ENCODE measurements at regions not wholly inside any gene's neighbourhood (a gene's known extent, or its start where the extent isn't known, plus 50 kb on each side); places are given as distances from the start of the nearest gene placed in this dataset.
A peak's percentile ranks its signal among the peaks of the same experiment; 100 is the strongest.

DNA sequence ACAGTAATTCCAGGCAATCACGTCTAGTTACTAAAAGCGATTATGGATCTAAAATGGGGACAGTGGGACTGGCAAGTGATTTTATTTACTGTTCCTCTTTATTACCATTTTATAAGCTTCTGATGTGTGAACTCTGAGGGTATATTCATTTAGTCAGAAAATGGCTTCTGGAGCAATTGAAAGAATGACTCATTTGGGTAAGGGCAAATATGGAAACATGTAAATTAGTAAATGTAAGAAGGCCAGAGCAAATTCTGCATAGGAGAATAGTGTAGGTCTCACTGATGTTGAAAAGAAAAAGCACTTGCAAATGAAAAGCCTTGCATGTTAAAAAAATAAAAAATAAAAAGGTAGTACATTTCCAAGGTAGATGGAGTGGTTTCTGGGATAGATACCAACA lies 262.2 kb downstream of the KLF5 start:
- ChIA-PET POLR2A (ENCODE audit: unreplicated experiment) (no interaction called here), CTCF (no interaction called here)
- no peaks in the 10 kb centered on the region for H4K20me1 ChIP-seq (ENCODE audit: low read length)
- no peaks in the 10 kb centered on the region for H3K36me3 ChIP-seq (ENCODE audit: low read depth, low read length)
- intact Hi-C loops (cut with micrococcal nuclease): no loop called here
- H3K9me2 ChIP-seq (replicated peaks; ENCODE audit: low read length): no peaks in the 10 kb centered on the region
- H3F3A ChIP-seq (ENCODE audit: low read length, unreplicated experiment): no peaks in the 10 kb centered on the region
- TF ChIP-seq EZH2phosphoT487 (IDR thresholded peaks at IDR 0.05; ENCODE audit: borderline replicate concordance, low read length): no peak
- TF ChIP-seq, protein P1, sequence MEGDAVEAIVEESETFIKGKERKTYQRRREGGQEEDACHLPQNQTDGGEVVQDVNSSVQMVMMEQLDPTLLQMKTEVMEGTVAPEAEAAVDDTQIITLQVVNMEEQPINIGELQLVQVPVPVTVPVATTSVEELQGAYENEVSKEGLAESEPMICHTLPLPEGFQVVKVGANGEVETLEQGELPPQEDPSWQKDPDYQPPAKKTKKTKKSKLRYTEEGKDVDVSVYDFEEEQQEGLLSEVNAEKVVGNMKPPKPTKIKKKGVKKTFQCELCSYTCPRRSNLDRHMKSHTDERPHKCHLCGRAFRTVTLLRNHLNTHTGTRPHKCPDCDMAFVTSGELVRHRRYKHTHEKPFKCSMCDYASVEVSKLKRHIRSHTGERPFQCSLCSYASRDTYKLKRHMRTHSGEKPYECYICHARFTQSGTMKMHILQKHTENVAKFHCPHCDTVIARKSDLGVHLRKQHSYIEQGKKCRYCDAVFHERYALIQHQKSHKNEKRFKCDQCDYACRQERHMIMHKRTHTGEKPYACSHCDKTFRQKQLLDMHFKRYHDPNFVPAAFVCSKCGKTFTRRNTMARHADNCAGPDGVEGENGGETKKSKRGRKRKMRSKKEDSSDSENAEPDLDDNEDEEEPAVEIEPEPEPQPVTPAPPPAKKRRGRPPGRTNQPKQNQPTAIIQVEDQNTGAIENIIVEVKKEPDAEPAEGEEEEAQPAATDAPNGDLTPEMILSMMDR (conservative IDR thresholded peaks at IDR 0.05; ENCODE audit: low read depth, low read length): no peak
- no peak for TF ChIP-seq EZH2 (IDR thresholded peaks at IDR 0.05; ENCODE audit: low read length, unreplicated experiment)
- H3K27ac ChIP-seq (ENCODE audit: low read length): no peak overlapping the region
- H2AFZ ChIP-seq (ENCODE audit: low read length): no peak overlapping the region
- H3K9me3 ChIP-seq (ENCODE audit: low read length): no peaks in the 10 kb centered on the region
- ATAC-seq: no peak
- peaks cover 29% of the 10 kb centered on the region for H3K4me1 ChIP-seq (ENCODE audit: insufficient read depth, low read length)
- no peak overlapping the region for H3K4me3 ChIP-seq (ENCODE audit: low read length)
- H3K79me2 ChIP-seq (ENCODE audit: low read length): no peaks in the 10 kb centered on the region
- no peaks in the 10 kb centered on the region for H3K27me3 ChIP-seq (ENCODE audit: low read length)
- no peak overlapping the region for H3K4me2 ChIP-seq (ENCODE audit: low read length)
- H3K9ac ChIP-seq (ENCODE audit: low read length): no peak overlapping the region
- no peak for DNase-seq
- BruUV-seq (replicated peaks): no TSS peak

DNA sequence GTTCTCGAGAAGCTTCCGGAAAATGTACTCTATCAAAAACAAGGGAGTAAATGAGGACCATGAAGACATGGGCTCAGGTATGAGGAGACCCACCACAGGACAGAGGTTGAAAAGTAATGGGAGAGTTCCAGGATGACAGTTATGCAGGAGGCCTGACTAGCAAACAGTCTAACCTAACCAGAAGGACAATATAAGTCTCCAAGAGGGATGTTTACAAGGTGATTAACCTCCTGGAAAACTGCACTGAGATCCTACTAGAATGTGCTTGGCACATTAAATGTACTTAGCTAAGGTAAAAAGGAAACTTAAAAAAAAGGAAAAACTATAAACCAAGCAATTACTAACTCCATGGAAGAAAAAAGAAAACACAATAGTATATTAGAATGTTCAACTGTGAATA lies 258.3 kb downstream of the KLF5 start:
- peak; percentile 51 for DNase-seq
- TF ChIP-seq, protein P1 (conservative IDR thresholded peaks at IDR 0.05; ENCODE audit: low read depth, low read length): no peak
- no peak for TF ChIP-seq EZH2phosphoT487 (IDR thresholded peaks at IDR 0.05; ENCODE audit: borderline replicate concordance, low read length)
- H3K4me1 ChIP-seq (ENCODE audit: insufficient read depth, low read length): peaks cover 13% of the 10 kb centered on the region; the same call in 1 of the 2 replicates
- no peaks in the 10 kb centered on the region for H4K20me1 ChIP-seq (ENCODE audit: low read length)
- no peaks in the 10 kb centered on the region; the same call in 1 of the 2 replicates for H3K36me3 ChIP-seq (ENCODE audit: low read depth, low read length)
- H3K9me2 ChIP-seq (replicated peaks; ENCODE audit: low read length): no peaks in the 10 kb centered on the region
- H3K9me3 ChIP-seq (ENCODE audit: low read length): no peaks in the 10 kb centered on the region
- no peak overlapping the region for H3K4me3 ChIP-seq (ENCODE audit: low read length)
- H3K4me2 ChIP-seq (ENCODE audit: low read length): no peak overlapping the region
- intact Hi-C loops (cut with micrococcal nuclease): no loop called here
- H3F3A ChIP-seq (ENCODE audit: low read length, unreplicated experiment): no peaks in the 10 kb centered on the region
- H3K27me3 ChIP-seq (ENCODE audit: low read length): no peaks in the 10 kb centered on the region
- peak; percentile 97 for ATAC-seq
- POLR2A ChIA-PET (ENCODE audit: unreplicated experiment): no interaction called here
- CTCF ChIA-PET: no interaction called here
- H3K9ac ChIP-seq (ENCODE audit: low read length): no peak overlapping the region
- no peaks in the 10 kb centered on the region for H3K79me2 ChIP-seq (ENCODE audit: low read length)
- peak overlapping the region; percentile 25 for H3K27ac ChIP-seq (ENCODE audit: low read length)
- BruUV-seq (replicated peaks): no TSS peak
- no peak overlapping the region for H2AFZ ChIP-seq (ENCODE audit: low read length)

DNA sequence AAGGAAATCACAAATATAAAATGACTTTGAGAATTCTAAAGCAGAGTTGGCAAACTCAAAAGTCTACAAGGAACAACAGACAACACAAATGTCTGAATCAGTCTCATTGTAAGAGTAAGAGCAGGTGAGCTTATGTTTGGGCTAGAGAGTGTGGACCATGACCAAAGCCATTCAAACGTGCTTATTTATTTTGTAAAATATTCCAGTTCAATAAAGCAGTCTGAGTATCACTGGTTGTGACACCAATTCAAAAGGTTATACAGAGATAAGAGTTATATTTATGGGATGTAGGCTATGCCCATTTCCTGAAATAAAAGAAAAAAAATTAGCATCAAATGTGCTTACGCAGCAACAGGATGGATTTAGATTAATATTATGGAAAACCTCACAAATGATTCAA lies 251.6 kb downstream of the KLF5 start:
- DNase-seq (no peak), ATAC-seq (no peak)
- BruUV-seq (replicated peaks): no TSS peak
- intact Hi-C loops (cut with micrococcal nuclease): no loop called here
- Histone ChIP-seq H3K27ac (ENCODE audit: low read length) (no peak overlapping the region), H3K79me2 (ENCODE audit: low read length) (no peaks in the 10 kb centered on the region), H3K4me2 (ENCODE audit: low read length) (no peak overlapping the region), H3K9me2 (replicated peaks; ENCODE audit: low read length) (no peaks in the 10 kb centered on the region), H3K9ac (ENCODE audit: low read length) (no peak overlapping the region), H3K4me3 (ENCODE audit: low read length) (no peak overlapping the region), H3K36me3 (ENCODE audit: low read depth, low read length) (no peaks in the 10 kb centered on the region; the same call in 1 of the 2 replicates), H3F3A (ENCODE audit: low read length, unreplicated experiment) (no peaks in the 10 kb centered on the region), H3K9me3 (ENCODE audit: low read length) (no peaks in the 10 kb centered on the region), H4K20me1 (ENCODE audit: low read length) (no peaks in the 10 kb centered on the region), H3K27me3 (ENCODE audit: low read length) (no peaks in the 10 kb centered on the region), H2AFZ (ENCODE audit: low read length) (no peak overlapping the region), H3K4me1 (ENCODE audit: insufficient read depth, low read length) (peaks cover 9% of the 10 kb centered on the region; the same call in 1 of the 2 replicates)
- CTCF ChIA-PET: interaction anchor here (0.6 kb wide), 1 partner anchor 32 kb away, joined by 4 read pairs; no protein-coding TSS in a partner anchor
- TF ChIP-seq, protein P1 (conservative IDR thresholded peaks at IDR 0.05; ENCODE audit: low read depth, low read length): no peak
- TF ChIP-seq EZH2phosphoT487 (IDR thresholded peaks at IDR 0.05; ENCODE audit: borderline replicate concordance, low read length) (no peak), EZH2 (IDR thresholded peaks at IDR 0.05; ENCODE audit: low read length, unreplicated experiment) (no peak)
- POLR2A ChIA-PET (ENCODE audit: unreplicated experiment): no interaction called here

Data from PC-3 (cell line).